Neuronal stem cell (in vitro differentiated cells): ENCODE measurements at regions not wholly inside any gene's neighbourhood (a gene's known extent, or its start where the extent isn't known, plus 50 kb on each side); places are given as distances from the start of the nearest gene placed in this dataset.

Experiments used
- DNase-seq: peaks from one replicate; pipeline ENCODE4 v3.0.0-alpha.2; 2013; ENCODE audit warnings: low spot score
- H2AFZ ChIP-seq: one replicate; pipeline ENCODE4 v1.6.1; 2013; ENCODE audit warnings: mild to moderate bottlenecking, low read length, inconsistent platforms
- H2AK5ac ChIP-seq: 2 replicates; pipeline ENCODE4 v1.6.1; 2013; ENCODE audit warnings: low read depth, mild to moderate bottlenecking, inconsistent platforms, low read length, moderate library complexity, mixed read lengths
- H2BK120ac ChIP-seq: 2 replicates; pipeline ENCODE4 v1.6.1; 2013; ENCODE audit warnings: low read depth, mild to moderate bottlenecking, inconsistent platforms, low read length, moderate library complexity, mixed read lengths
- H2BK12ac ChIP-seq: one replicate; pipeline ENCODE4 v1.6.1; 2013; ENCODE audit warnings: low read length, inconsistent platforms
- H2BK15ac ChIP-seq: 2 replicates; pipeline ENCODE4 v1.6.1; 2013; ENCODE audit warnings: mild to moderate bottlenecking, low read length, inconsistent platforms, mixed read lengths
- H2BK5ac ChIP-seq: one replicate; pipeline ENCODE4 v1.6.1; 2013; ENCODE audit warnings: inconsistent platforms, mild to moderate bottlenecking, low read length, moderate library complexity
- H3K14ac ChIP-seq: one replicate; pipeline ENCODE4 v1.6.1; 2013; ENCODE audit warnings: low read length, inconsistent platforms
- H3K18ac ChIP-seq: 2 replicates; pipeline ENCODE4 v1.6.1; 2013; ENCODE audit warnings: low read length, inconsistent platforms
- H3K23ac ChIP-seq: 2 replicates; pipeline ENCODE4 v1.6.1; 2013; ENCODE audit warnings: low read depth, mild to moderate bottlenecking, mixed read lengths, low read length, inconsistent platforms; ENCODE audit not compliant: poor library complexity
- H3K27ac ChIP-seq: replicated peaks from 3 replicates; pipeline ENCODE4 v1.5.1; 2013; ENCODE audit warnings: low read length, inconsistent platforms
- H3K27me3 ChIP-seq, 3 experiments: 2 replicates each; pipeline ENCODE4 v1.6.1; 2013; ENCODE audit warnings: low read length in 3 of 3, mild to moderate bottlenecking in 2 of 3, inconsistent platforms in 1 of 3, low read depth in 1 of 3, mixed read lengths in 1 of 3, moderate library complexity in 1 of 3; ENCODE audit not compliant: control insufficient read depth in 3 of 3, insufficient read depth in 3 of 3
- H3K36me3 ChIP-seq, 2 donors: replicated peaks in 1 of 2; 2 replicates each; pipeline ENCODE4 v1.6.1; 2013; ENCODE audit warnings: low read length in 2 of 2; ENCODE audit not compliant: control insufficient read depth in 2 of 2, insufficient read depth in 2 of 2
- H3K4ac ChIP-seq: 2 replicates; pipeline ENCODE4 v1.6.1; 2013; ENCODE audit warnings: inconsistent platforms, mild to moderate bottlenecking, low read length, moderate library complexity
- H3K4me1 ChIP-seq, 2 donors: 1 replicate in 1 of 2; 2 replicates in 1 of 2; pipeline ENCODE4 v1.6.1; 2013; ENCODE audit warnings: low read length in 2 of 2, low read depth in 1 of 2; ENCODE audit not compliant: control insufficient read depth in 2 of 2, insufficient read depth in 1 of 2
- H3K4me2 ChIP-seq: one replicate; pipeline ENCODE4 v1.6.1; 2013; ENCODE audit warnings: mild to moderate bottlenecking, low read length, inconsistent platforms; ENCODE audit not compliant: insufficient read depth, poor library complexity, severe bottlenecking
- H3K4me3 ChIP-seq, 2 donors: 2 replicates each; pipeline ENCODE4 v1.5.1; 2013; ENCODE audit warnings: low read length in 2 of 2, mild to moderate bottlenecking in 2 of 2, inconsistent platforms in 1 of 2, moderate library complexity in 1 of 2
- H3K79me1 ChIP-seq: one replicate; pipeline ENCODE4 v1.6.1; 2013; ENCODE audit warnings: low read depth, mild to moderate bottlenecking, inconsistent platforms, low read length, moderate library complexity
- H3K9ac ChIP-seq: one replicate; pipeline ENCODE4 v1.6.1; 2013; ENCODE audit warnings: mild to moderate bottlenecking, low read depth, low read length, inconsistent platforms; ENCODE audit not compliant: poor library complexity
- H3K9me3 ChIP-seq, 2 donors: replicated peaks in 1 of 2; 2 replicates each; pipeline versions ENCODE3 to v1.6.1; 2013; ENCODE audit warnings: low read length in 2 of 2, mild to moderate bottlenecking in 2 of 2, inconsistent platforms in 1 of 2, low read depth in 1 of 2, mixed read lengths in 1 of 2, moderate library complexity in 1 of 2; ENCODE audit not compliant: control insufficient read depth in 2 of 2, insufficient read depth in 1 of 2
- H4K8ac ChIP-seq: one replicate; pipeline ENCODE4 v1.6.1; 2013; ENCODE audit warnings: low read depth, mild to moderate bottlenecking, inconsistent platforms, low read length, moderate library complexity
- H4K91ac ChIP-seq: one replicate; pipeline ENCODE4 v1.6.1; 2013; ENCODE audit warnings: low read length, low read depth, mild to moderate bottlenecking, inconsistent platforms; ENCODE audit not compliant: poor library complexity
- WGBS, 2 donors: extraction: QIAGEN DNeasy Blood & Tissue Kit; methylation state at CpG; one replicate each; pipeline ENCODE4 v1.1.7; 2013; ENCODE audit warnings: missing lambda C conversion rate in 2 of 2, mixed read lengths in 1 of 2; ENCODE audit not compliant: insufficient read length in 2 of 2, insufficient replicate concordance in 1 of 2; ENCODE audit errors: extremely low coverage in 2 of 2; 5-methylcytosine and 5-hydroxymethylcytosine counted together

- Histone ChIP-seq H2BK12ac (no peak overlapping the region), H3K9ac (no peak overlapping the region), H3K27ac (no peak overlapping the region), H2BK120ac (no peak overlapping the region), H3K79me1 (no peaks in the 10 kb centered on the region), H4K91ac (no peak overlapping the region), H3K9me3 (peaks cover 0 to 1% of the 10 kb centered on the region in 2 donors), H3K4me2 (no peak overlapping the region), H4K8ac (no peak overlapping the region), H3K4me3 (no peak overlapping the region), H3K27me3 (no peaks in the 10 kb centered on the region), H3K18ac (no peak overlapping the region), H3K14ac (no peak overlapping the region), H2BK5ac (no peak overlapping the region), H3K4me1 (peaks cover 1 to 4% of the 10 kb centered on the region in 2 donors), H2BK15ac (no peak overlapping the region), H2AFZ (no peak overlapping the region), H3K4ac (no peak overlapping the region), H3K23ac (no peak overlapping the region), H2AK5ac (no peak overlapping the region), H3K36me3 (no peaks in the 10 kb centered on the region)
- no peak for DNase-seq
- no CpG with 5 or more reads among the region's 1 CpG for WGBS, 2 donors
These were observed 237.6 kb upstream of the SETMAR start for GRCh38 chr3:4065554-4065953.

GRCh38 chr3:4067893-4068292, 235.3 kb upstream of the SETMAR start:
- H3K9ac ChIP-seq = no peak overlapping the region
- no peak overlapping the region for H3K14ac ChIP-seq
- no peak overlapping the region for H2BK5ac ChIP-seq
- H3K79me1 ChIP-seq = no peaks in the 10 kb centered on the region
- no peak overlapping the region for H2BK120ac ChIP-seq
- DNase-seq = no peak
- no peaks in the 10 kb centered on the region for H3K36me3 ChIP-seq
- H3K4me2 ChIP-seq = no peak overlapping the region
- H3K4ac ChIP-seq = no peak overlapping the region
- no peak overlapping the region for H3K4me3 ChIP-seq
- no peak overlapping the region for H2BK12ac ChIP-seq
- H3K23ac ChIP-seq = no peak overlapping the region
- H3K9me3 ChIP-seq = peaks cover 0 to 1% of the 10 kb centered on the region in 2 donors
- H4K91ac ChIP-seq = no peak overlapping the region
- no peak overlapping the region for H3K18ac ChIP-seq
- H2AK5ac ChIP-seq = no peak overlapping the region
- no peak overlapping the region for H4K8ac ChIP-seq
- no peak overlapping the region for H3K27ac ChIP-seq
- no peaks in the 10 kb centered on the region for H3K27me3 ChIP-seq
- H3K4me1 ChIP-seq = peaks cover 8 to 10% of the 10 kb centered on the region in 2 donors
- no peak overlapping the region for H2BK15ac ChIP-seq
- no peak overlapping the region for H2AFZ ChIP-seq

GRCh38 chr3:4069796-4070195, 233.4 kb upstream of the SETMAR start:
- no peak overlapping the region for H3K4ac ChIP-seq
- peaks cover 8 to 10% of the 10 kb centered on the region in 2 donors for H3K4me1 ChIP-seq
- no peaks in the 10 kb centered on the region for H3K79me1 ChIP-seq
- H3K23ac ChIP-seq = no peak overlapping the region
- no peak overlapping the region for H3K4me2 ChIP-seq
- H2AK5ac ChIP-seq = no peak overlapping the region
- H2BK12ac ChIP-seq = no peak overlapping the region
- no peak overlapping the region for H3K4me3 ChIP-seq
- no peaks in the 10 kb centered on the region for H3K36me3 ChIP-seq
- H3K27me3 ChIP-seq = no peaks in the 10 kb centered on the region
- no peak overlapping the region for H3K14ac ChIP-seq
- no peak overlapping the region for H4K91ac ChIP-seq
- peaks cover 0 to 1% of the 10 kb centered on the region in 2 donors for H3K9me3 ChIP-seq
- H3K9ac ChIP-seq = no peak overlapping the region
- no peak overlapping the region for H2BK120ac ChIP-seq
- no peak overlapping the region for H3K18ac ChIP-seq
- no peak overlapping the region for H2AFZ ChIP-seq
- no peak overlapping the region for H3K27ac ChIP-seq
- whole genome bisulfite sequencing, 2 donors = no CpG with 5 or more reads among the region's 2 CpGs
- DNase-seq = no peak
- H2BK15ac ChIP-seq = no peak overlapping the region
- no peak overlapping the region for H4K8ac ChIP-seq
- H2BK5ac ChIP-seq = no peak overlapping the region

GRCh38 chr3:4071481-4072184, 231.5 kb upstream of the SETMAR start:
- WGBS, 2 donors = no CpG with 5 or more reads among the region's 5 CpGs
- peaks cover 0 to under 1% of the 10 kb centered on the region in 2 donors for H3K9me3 ChIP-seq
- DNase-seq = peak; percentile 38
- H2BK5ac ChIP-seq = no peak overlapping the region
- peak overlapping the region; percentile 86 for H4K91ac ChIP-seq
- H3K27ac ChIP-seq = peak overlapping the region; percentile 30
- H3K14ac ChIP-seq = no peak overlapping the region
- no peak overlapping the region for H3K4me3 ChIP-seq
- no peak overlapping the region for H2AK5ac ChIP-seq
- no peaks in the 10 kb centered on the region for H3K27me3 ChIP-seq
- H3K18ac ChIP-seq = peak overlapping the region; percentile 49
- no peak overlapping the region for H3K23ac ChIP-seq
- no peak overlapping the region for H2BK15ac ChIP-seq
- H3K36me3 ChIP-seq = no peaks in the 10 kb centered on the region
- peaks cover 8% of the 10 kb centered on the region in 2 donors for H3K4me1 ChIP-seq
- no peak overlapping the region for H4K8ac ChIP-seq
- H2AFZ ChIP-seq = peak overlapping the region; percentile 72
- no peak overlapping the region for H3K4me2 ChIP-seq
- no peak overlapping the region for H3K4ac ChIP-seq
- H2BK120ac ChIP-seq = no peak overlapping the region
- no peaks in the 10 kb centered on the region for H3K79me1 ChIP-seq
- H3K9ac ChIP-seq = no peak overlapping the region
- H2BK12ac ChIP-seq = no peak overlapping the region
